H1 (cell line): ENCODE measurements at regions not wholly inside any gene's neighbourhood (a gene's known extent, or its start where the extent isn't known, plus 50 kb on each side); places are given as distances from the start of the nearest gene placed in this dataset.

Source experiments
- CTCF ChIA-PET: fragments of 300-600 bp; sonication (Branson Sonifier 250); formaldehyde crosslinking; loops from one replicate; lab custom pipeline; 2021; ENCODE audit not compliant: partially characterized antibody; lab: Charles Lee
- POLR2A ChIA-PET: fragments of 300-600 bp; sonication (Branson Sonifier 250); formaldehyde crosslinking; loops from one replicate; lab custom pipeline; 2021; ENCODE audit warnings: inconsistent platforms; ENCODE audit not compliant: partially characterized antibody; lab: Charles Lee
- DNase-seq, 2 experiments: peaks; one replicate each; pipeline versions ENCODE4 v3.0.0 to v3.0.0-alpha.2; 2010 to 2022; ENCODE audit warnings: low spot score in 2 of 2, low read depth in 1 of 2, mixed read lengths in 1 of 2
- FAIRE-seq: peaks from 2 replicates; lab custom pipeline; 2011; peaks lifted over from hg19 to GRCh38; lab: Jason Lieb, UNC
- H2AFZ ChIP-seq: 2 replicates; pipeline ENCODE4 v1.8.1; 2012; ENCODE audit warnings: low read length, inconsistent platforms
- H2AK5ac ChIP-seq: 2 replicates; pipeline ENCODE4 v1.6.1; 2013; ENCODE audit warnings: low read depth, low read length
- H2BK120ac ChIP-seq: replicated peaks from 2 replicates; pipeline ENCODE3; 2013; ENCODE audit warnings: low read depth, low read length, inconsistent platforms
- H2BK12ac ChIP-seq: 2 replicates; pipeline ENCODE4 v1.6.1; 2013; ENCODE audit warnings: low read depth, low read length
- H2BK15ac ChIP-seq: 2 replicates; pipeline ENCODE4 v1.6.1; 2013; ENCODE audit warnings: low read length
- H2BK20ac ChIP-seq: 2 replicates; pipeline ENCODE4 v1.6.1; 2013; ENCODE audit warnings: low read length
- H2BK5ac ChIP-seq: 2 replicates; pipeline ENCODE4 v1.6.1; 2013; ENCODE audit warnings: low read depth, low read length
- H3K14ac ChIP-seq: 2 replicates; pipeline ENCODE4 v1.6.1; 2013; ENCODE audit warnings: inconsistent platforms; ENCODE audit not compliant: insufficient read length
- H3K18ac ChIP-seq: 2 replicates; pipeline ENCODE4 v1.6.1; 2013; ENCODE audit warnings: low read length; ENCODE audit errors: extremely low read depth
- H3K23ac ChIP-seq: 2 replicates; pipeline ENCODE4 v1.6.1; 2013; ENCODE audit warnings: inconsistent platforms; ENCODE audit not compliant: insufficient read length
- H3K23me2 ChIP-seq: 2 replicates; pipeline ENCODE4 v1.6.1; 2013; ENCODE audit warnings: low read depth, low read length
- H3K27ac ChIP-seq: 2 replicates; pipeline ENCODE4 v1.6.1; 2011; ENCODE audit warnings: low read depth, low read length, inconsistent platforms
- H3K27me3 ChIP-seq, 4 experiments: replicated peaks in 1 of 4; 1 replicate in 1 of 4; 2 replicates in 3 of 4; pipeline versions ENCODE4 v1.6.1 to v1.8.1; 2011 to 2013; ENCODE audit warnings: low read length in 3 of 4, mild to moderate bottlenecking in 3 of 4, inconsistent platforms in 2 of 4, mixed read lengths in 2 of 4, moderate library complexity in 1 of 4; ENCODE audit not compliant: control insufficient read depth in 3 of 4, insufficient read depth in 3 of 4; ENCODE audit errors: extremely low read depth in 1 of 4
- H3K36me3 ChIP-seq, 4 experiments: 2 replicates each; pipeline versions ENCODE4 v1.6.1 to v1.8.1; 2011 to 2013; ENCODE audit warnings: mild to moderate bottlenecking in 4 of 4, low read length in 3 of 4, moderate library complexity in 2 of 4, control low read depth in 1 of 4, inconsistent platforms in 1 of 4; ENCODE audit not compliant: insufficient read depth in 4 of 4, control insufficient read depth in 2 of 4
- H3K4ac ChIP-seq: replicated peaks from 2 replicates; pipeline ENCODE3; 2013; ENCODE audit warnings: low read length, low read depth, mixed read lengths, inconsistent platforms; ENCODE audit not compliant: insufficient read length
- H3K4me1 ChIP-seq, 4 experiments: replicated peaks in 1 of 4; 1 replicate in 1 of 4; 2 replicates in 3 of 4; pipeline versions ENCODE4 v1.6.1 to v1.8.1; 2011 to 2013; ENCODE audit warnings: low read length in 3 of 4, inconsistent platforms in 2 of 4, mixed read lengths in 1 of 4; ENCODE audit not compliant: insufficient read depth in 4 of 4, control insufficient read depth in 3 of 4
- H3K4me2 ChIP-seq, 2 experiments: 2 replicates each; pipeline versions ENCODE4 v1.6.1 to v1.8.1; 2011 to 2013; ENCODE audit warnings: low read depth in 2 of 2, low read length in 2 of 2, control low read depth in 1 of 2, inconsistent platforms in 1 of 2, mild to moderate bottlenecking in 1 of 2; ENCODE audit not compliant: insufficient read depth in 1 of 2
- H3K4me3 ChIP-seq, 4 experiments: fragments of 200-600, 300-600 bp in 1 of 4; sonication (generic), shearing (Covaris generic), sonication (Bioruptor Twin) in 1 of 4; 2 replicates each; pipeline versions ENCODE4 v1.5.1 to v1.8.1; 2011 to 2016; ENCODE audit warnings: low read length in 4 of 4, low read depth in 3 of 4, control low read depth in 2 of 4, inconsistent platforms in 2 of 4, mild to moderate bottlenecking in 2 of 4, mixed read lengths in 1 of 4, moderate library complexity in 1 of 4; ENCODE audit not compliant: insufficient read depth in 2 of 4; ENCODE audit errors: extremely low read depth in 1 of 4
- H3K56ac ChIP-seq: replicated peaks from 2 replicates; pipeline ENCODE3; 2013; ENCODE audit warnings: low read depth, mild to moderate bottlenecking, mixed read lengths, low read length, inconsistent platforms; ENCODE audit not compliant: insufficient read length
- H3K79me1 ChIP-seq: 2 replicates; pipeline ENCODE4 v1.6.1; 2013; ENCODE audit warnings: low read depth, low read length, control low read depth
- H3K79me2 ChIP-seq, 2 experiments: 2 replicates each; pipeline versions ENCODE4 v1.6.1 to v1.8.1; 2012 to 2013; ENCODE audit warnings: low read length in 2 of 2, mild to moderate bottlenecking in 2 of 2, inconsistent platforms in 1 of 2; ENCODE audit not compliant: insufficient read depth in 2 of 2, control insufficient read depth in 1 of 2
- H3K9ac ChIP-seq, 4 experiments: replicated peaks in 1 of 4; 1 replicate in 1 of 4; 2 replicates in 3 of 4; pipeline versions ENCODE4 v1.6.1 to v1.8.1; 2011 to 2013; ENCODE audit warnings: low read depth in 3 of 4, low read length in 3 of 4, control low read depth in 2 of 4, mild to moderate bottlenecking in 2 of 4, moderate library complexity in 2 of 4, inconsistent platforms in 1 of 4; ENCODE audit errors: extremely low read depth in 1 of 4
- H3K9me3 ChIP-seq, 2 experiments: 2 replicates each; pipeline versions ENCODE4 v1.6.1 to v1.8.1; 2012 to 2013; ENCODE audit warnings: mild to moderate bottlenecking in 2 of 2, moderate library complexity in 2 of 2, control low read depth in 1 of 2, inconsistent platforms in 1 of 2, low read depth in 1 of 2, low read length in 1 of 2, mixed read lengths in 1 of 2; ENCODE audit not compliant: insufficient read depth in 2 of 2
- H4K20me1 ChIP-seq, 2 experiments: replicated peaks in 1 of 2; 2 replicates each; pipeline versions ENCODE3 to v1.8.1; 2011 to 2013; ENCODE audit warnings: inconsistent platforms in 2 of 2, low read length in 2 of 2, mild to moderate bottlenecking in 1 of 2; ENCODE audit not compliant: insufficient read depth in 2 of 2, control insufficient read depth in 1 of 2
- H4K5ac ChIP-seq: 2 replicates; pipeline ENCODE4 v1.6.1; 2013; ENCODE audit warnings: low read length, low read depth, mixed read lengths, inconsistent platforms; ENCODE audit not compliant: insufficient read length
- H4K8ac ChIP-seq: 2 replicates; pipeline ENCODE4 v1.8.0; 2013; ENCODE audit warnings: mild to moderate bottlenecking, moderate library complexity, low read length, inconsistent platforms; ENCODE audit not compliant: insufficient read depth; ENCODE audit errors: extremely low read depth
- H4K91ac ChIP-seq: replicated peaks from 2 replicates; pipeline ENCODE3; 2013; ENCODE audit warnings: low read length, mixed read lengths, inconsistent platforms; ENCODE audit not compliant: insufficient read length
- CHD1 ChIP-seq: IDR thresholded peaks from 2 replicates; pipeline ENCODE4 v1.6.1; 2012; ENCODE audit warnings: low read depth, low read length, improper control_type of control experiment
- CTBP2 ChIP-seq: IDR thresholded peaks from 2 replicates; pipeline ENCODE4 v1.7.0; 2011; ENCODE audit warnings: borderline replicate concordance, mild to moderate bottlenecking, moderate library complexity, mixed read lengths, low read length; ENCODE audit not compliant: insufficient read depth, insufficient read length
- CTCF ChIP-seq, 3 experiments: IDR thresholded peaks; 1 replicate in 2 of 3; 2 replicates in 1 of 3; pipeline versions ENCODE4 v1.5.1 to v1.6.1; 2011; ENCODE audit warnings: low read length in 3 of 3, mild to moderate bottlenecking in 3 of 3, inconsistent platforms in 2 of 3, low read depth in 1 of 3, moderate library complexity in 1 of 3; ENCODE audit not compliant: insufficient read depth in 1 of 3; ENCODE audit errors: control extremely low read depth in 1 of 3
- EZH2 ChIP-seq: fragments of 200-600 bp; sonication (generic); IDR thresholded peaks from 2 replicates; pipeline ENCODE4 v1.7.1; 2012; ENCODE audit warnings: low read depth, mild to moderate bottlenecking, moderate library complexity, low read length, inconsistent platforms; ENCODE audit not compliant: severe bottlenecking
- MAFK ChIP-seq: IDR thresholded peaks from 2 replicates; pipeline ENCODE4 v1.6.1; 2012; ENCODE audit warnings: low read depth, mild to moderate bottlenecking, improper control_type of control experiment, low read length
- PHF8 ChIP-seq: fragments of 200-600 bp; sonication (generic); conservative IDR thresholded peaks from 2 replicates; pipeline ENCODE4 v1.7.1; 2012; ENCODE audit warnings: low read depth, mild to moderate bottlenecking, inconsistent platforms, low read length, moderate library complexity
- POLR2A ChIP-seq, 2 experiments: IDR thresholded peaks; 1 replicate in 1 of 2; 2 replicates in 1 of 2; pipeline ENCODE4 v1.6.1; 2011; ENCODE audit warnings: low read depth in 2 of 2, low read length in 2 of 2, mild to moderate bottlenecking in 2 of 2; ENCODE audit errors: control extremely low read depth in 1 of 2
- RAD21 ChIP-seq, 2 experiments: IDR thresholded peaks in 1 of 2; conservative IDR thresholded peaks in 1 of 2; 2 replicates each; pipeline ENCODE4 v1.6.1; 2011; ENCODE audit warnings: low read depth in 2 of 2, low read length in 2 of 2, improper control_type of control experiment in 1 of 2, inconsistent platforms in 1 of 2, mild to moderate bottlenecking in 1 of 2, moderate library complexity in 1 of 2
- RXRA ChIP-seq: IDR thresholded peaks from 2 replicates; pipeline ENCODE4 v1.6.1; 2011; ENCODE audit warnings: low read depth, mild to moderate bottlenecking, low read length, moderate library complexity; ENCODE audit not compliant: insufficient read depth
- SRF ChIP-seq: IDR thresholded peaks from 2 replicates; pipeline ENCODE4 v1.6.1; 2011; ENCODE audit warnings: mild to moderate bottlenecking, low read depth, low read length, moderate library complexity
- ZNF274 ChIP-seq: IDR thresholded peaks from 2 replicates; pipeline ENCODE4 v1.7.0; 2012; ENCODE audit warnings: low read length, borderline replicate concordance; ENCODE audit errors: extremely low read depth
- WGBS, 2 experiments: shearing (Covaris generic) in 1 of 2; methylation state at CpG; one replicate each; pipeline versions ENCODE4 v1.1.6 to v1.1.7; 2013 to 2015; ENCODE audit warnings: low lambda C conversion rate in 2 of 2, mixed read lengths in 2 of 2, inconsistent platforms in 1 of 2, low coverage in 1 of 2, missing lambda C conversion rate in 1 of 2; ENCODE audit not compliant: insufficient replicate concordance in 2 of 2, insufficient coverage in 1 of 2, insufficient read length in 1 of 2; ENCODE audit errors: extremely low coverage in 1 of 2, missing lambda C conversion rate in 1 of 2; 5-methylcytosine and 5-hydroxymethylcytosine counted together
- TF ChIP-seq, protein P1 (sequence below): IDR thresholded peaks from 2 replicates; pipeline ENCODE4 v1.6.1; 2012; ENCODE audit warnings: inconsistent platforms

DNA sequence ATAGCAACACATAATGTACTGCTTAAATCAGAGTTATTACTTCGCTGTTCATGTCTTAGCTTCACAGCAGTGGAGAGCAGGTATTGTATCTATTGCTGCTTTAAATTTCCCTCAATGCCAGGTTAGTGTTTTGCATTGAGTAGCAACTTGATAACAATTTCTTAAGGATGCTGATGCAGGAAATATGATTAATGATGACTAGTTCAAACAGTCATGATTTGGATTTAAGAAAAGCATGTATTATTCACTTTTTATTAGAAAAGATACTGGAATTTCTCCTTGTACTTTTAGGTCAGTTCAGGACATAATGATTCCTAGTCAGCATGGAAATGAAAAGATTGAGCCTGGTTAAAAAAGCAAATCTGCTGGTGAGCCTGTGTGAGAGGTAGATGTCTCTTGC, 67.2 kb upstream of the ARHGAP29 start:
- H3K56ac ChIP-seq = no peak overlapping the region
- H3K18ac ChIP-seq = no peak overlapping the region
- no peaks in the 10 kb centered on the region for H3K79me1 ChIP-seq
- H3K14ac ChIP-seq = no peak overlapping the region
- no peak overlapping the region for H2BK5ac ChIP-seq
- WGBS, 2 experiments = 95% methylated on average over 1 of the region's 1 CpG; no CpG with 5 or more reads in 1 of the 2 experiments
- no peaks in the 10 kb centered on the region for H3K36me3 ChIP-seq
- no peak overlapping the region for H3K4me2 ChIP-seq
- no peak overlapping the region for H2BK20ac ChIP-seq
- H2AFZ ChIP-seq = no peak overlapping the region
- H3K4ac ChIP-seq = no peak overlapping the region
- DNase-seq = no peak
- H4K91ac ChIP-seq = no peak overlapping the region
- H3K23me2 ChIP-seq = no peaks in the 10 kb centered on the region
- no peaks in the 10 kb centered on the region for H3K27me3 ChIP-seq
- no peak overlapping the region for H3K23ac ChIP-seq
- POLR2A ChIA-PET = no interaction called here
- H3K27ac ChIP-seq = no peak overlapping the region
- H4K20me1 ChIP-seq = no peaks in the 10 kb centered on the region
- no peak overlapping the region for H2AK5ac ChIP-seq
- H3K4me3 ChIP-seq = no peak overlapping the region
- CTCF ChIA-PET = no interaction called here
- FAIRE-seq = no peak
- H3K79me2 ChIP-seq = no peaks in the 10 kb centered on the region
- no peak overlapping the region for H2BK12ac ChIP-seq
- H2BK15ac ChIP-seq = no peak overlapping the region
- no peak overlapping the region for H4K8ac ChIP-seq
- peaks cover 0 to 7% (median under 1%) of the 10 kb centered on the region in 4 experiments; a peak in 1 of 7 replicates for H3K4me1 ChIP-seq
- H3K9me3 ChIP-seq = no peaks in the 10 kb centered on the region
- H3K9ac ChIP-seq = no peak overlapping the region
- no peak overlapping the region for H4K5ac ChIP-seq
- no peak overlapping the region for H2BK120ac ChIP-seq
- TF ChIP-seq CTBP2 (no peak), CTCF (IDR thresholded peaks at IDR 0.05; ENCODE audit: control extremely low read depth in 1 of 3, insufficient read depth in 1 of 3, low read depth in 1 of 3, low read length in 3 of 3) (no peak), RXRA (no peak), PHF8 (no peak), CHD1 (no peak), EZH2 (no peak), POLR2A (IDR thresholded peaks at IDR 0.05; ENCODE audit: control extremely low read depth in 1 of 2, low read depth in 2 of 2, low read length in 2 of 2) (no peak), ZNF274 (no peak), SRF (no peak), MAFK (no peak), RAD21 (IDR thresholded peaks at IDR 0.05 in 1 of 2, conservative IDR thresholded peaks at IDR 0.05 in 1 of 2; ENCODE audit: low read depth in 2 of 2, low read length in 2 of 2) (no peak)
- TF ChIP-seq, protein P1, sequence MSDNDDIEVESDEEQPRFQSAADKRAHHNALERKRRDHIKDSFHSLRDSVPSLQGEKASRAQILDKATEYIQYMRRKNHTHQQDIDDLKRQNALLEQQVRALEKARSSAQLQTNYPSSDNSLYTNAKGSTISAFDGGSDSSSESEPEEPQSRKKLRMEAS = no peak
